Vagina (tissue), 2 donors: ENCODE measurements at regions not wholly inside any gene's neighbourhood (a gene's known extent, or its start where the extent isn't known, plus 50 kb on each side); places are given as distances from the start of the nearest gene placed in this dataset.

Experiments used
- DNase-seq, 2 donors: peaks; one replicate each; pipeline ENCODE4 v3.0.0-alpha.2; 2017; ENCODE audit errors: extremely low spot score in 2 of 2
- H3K27ac ChIP-seq: fragments of 200-600 bp; sonication (generic); one replicate; pipeline ENCODE4 v1.5.1; 2019
- H3K27me3 ChIP-seq: fragments of 200-600 bp; sonication (generic); one replicate; pipeline ENCODE4 v1.5.1; 2019
- H3K36me3 ChIP-seq, 2 donors: fragments of 200-600 bp; sonication (generic); one replicate each; pipeline ENCODE4 v1.5.1; 2017 to 2019
- H3K4me1 ChIP-seq: fragments of 200-600 bp; sonication (generic); one replicate; pipeline ENCODE4 v1.5.1; 2019
- H3K4me3 ChIP-seq, 2 donors: fragments of 200-600 bp; sonication (generic); 1 replicate in 1 of 2; 2 replicates in 1 of 2; pipeline ENCODE4 v1.5.1; 2016 to 2019
- H3K9me3 ChIP-seq: fragments of 200-600 bp; sonication (generic); one replicate; pipeline ENCODE4 v1.5.1; 2019
- POLR2A ChIP-seq, 2 donors: fragments of 450-650 bp; IDR thresholded peaks; one replicate each; pipeline ENCODE4 v1.6.1; 2017; ENCODE audit warnings: antibody characterized with exemption in 2 of 2, mild to moderate bottlenecking in 2 of 2, moderate library complexity in 2 of 2
- POLR2AphosphoS5 ChIP-seq, 2 donors: sonication (generic); formaldehyde crosslinking; IDR thresholded peaks; one replicate each; pipeline ENCODE4 v1.9.0; 2017; ENCODE audit warnings: antibody characterized with exemption in 2 of 2, mild to moderate bottlenecking in 2 of 2, low read depth in 1 of 2; ENCODE audit not compliant: insufficient read depth in 1 of 2
- intact Hi-C: fragments of 100-400 bp; cut with DNase I; formaldehyde crosslinking; loops from one replicate; pipeline ENCODE4 v1.15.1; 2023
- TF ChIP-seq, protein P1 (sequence below), 3 experiments: fragments of 450-650 bp in 2 of 3; fragments of 200-600 bp in 1 of 3; sonication (generic) in 1 of 3; IDR thresholded peaks; one replicate each; pipeline ENCODE4 v1.5.1; 2017 to 2019; ENCODE audit warnings: antibody characterized with exemption in 3 of 3, mild to moderate bottlenecking in 2 of 3, moderate library complexity in 2 of 3

DNA sequence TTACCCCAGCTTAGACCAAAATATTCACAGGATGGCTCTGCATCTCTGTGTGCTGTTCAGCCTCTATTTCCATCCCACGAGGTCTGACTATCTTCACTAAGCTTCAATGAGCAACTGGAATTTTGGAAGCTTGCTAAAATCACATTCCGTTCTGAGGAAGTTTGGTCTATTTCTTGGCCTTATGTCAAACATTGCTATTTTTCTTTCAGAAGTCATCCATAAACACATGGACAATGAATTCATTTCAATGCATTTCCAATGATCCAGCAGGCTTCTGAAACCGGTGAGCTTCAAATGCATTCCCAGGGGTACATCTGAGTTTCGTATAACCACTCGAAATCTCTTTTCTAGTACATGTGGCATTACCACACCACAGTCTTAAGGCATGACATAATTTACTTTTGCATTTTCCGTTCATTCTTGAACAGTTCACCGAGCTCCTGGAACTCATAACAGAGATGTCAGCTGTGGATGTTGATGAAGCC, 294.1 kb upstream of the KAZN start:
- Histone ChIP-seq H3K36me3 (no peaks in the 10 kb centered on the region), H3K27ac (peak overlapping the region; percentile 53), H3K4me3 (no peak overlapping the region), H3K4me1 (peaks cover 56% of the 10 kb centered on the region), H3K9me3 (no peaks in the 10 kb centered on the region), H3K27me3 (no peaks in the 10 kb centered on the region)
- intact Hi-C loops = no loop called here
- DNase-seq = no peak
- no peak for TF ChIP-seq POLR2A (IDR thresholded peaks at IDR 0.05)
- TF ChIP-seq POLR2AphosphoS5 (IDR thresholded peaks at IDR 0.05; ENCODE audit: insufficient read depth in 1 of 2, low read depth in 1 of 2) = peak in 1 of 2 donors; percentile 57

DNA sequence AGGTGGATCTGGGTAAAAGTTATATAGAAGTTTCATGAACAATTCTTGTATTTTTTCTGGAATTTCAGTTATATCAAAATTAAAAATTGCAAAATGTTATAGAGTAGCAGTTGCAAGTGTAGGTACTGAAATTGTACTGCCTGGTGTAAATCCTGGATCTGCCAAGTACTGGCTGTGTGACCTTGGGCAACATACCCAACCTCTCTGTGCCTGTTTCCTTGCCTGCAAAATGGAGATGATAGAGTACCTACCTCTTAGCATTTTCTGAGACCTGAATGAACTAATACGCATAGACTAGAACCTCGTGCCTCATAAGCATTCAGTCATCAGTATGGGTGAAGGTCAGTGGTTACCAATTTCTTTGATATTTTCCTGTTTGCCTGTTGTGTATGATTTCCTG, 290.0 kb upstream of the KAZN start:
- peaks cover 28% of the 10 kb centered on the region for H3K4me1 ChIP-seq
- TF ChIP-seq POLR2A (IDR thresholded peaks at IDR 0.05) (no peak), POLR2AphosphoS5 (IDR thresholded peaks at IDR 0.05; ENCODE audit: insufficient read depth in 1 of 2, low read depth in 1 of 2) (no peak)
- TF ChIP-seq, protein P1, sequence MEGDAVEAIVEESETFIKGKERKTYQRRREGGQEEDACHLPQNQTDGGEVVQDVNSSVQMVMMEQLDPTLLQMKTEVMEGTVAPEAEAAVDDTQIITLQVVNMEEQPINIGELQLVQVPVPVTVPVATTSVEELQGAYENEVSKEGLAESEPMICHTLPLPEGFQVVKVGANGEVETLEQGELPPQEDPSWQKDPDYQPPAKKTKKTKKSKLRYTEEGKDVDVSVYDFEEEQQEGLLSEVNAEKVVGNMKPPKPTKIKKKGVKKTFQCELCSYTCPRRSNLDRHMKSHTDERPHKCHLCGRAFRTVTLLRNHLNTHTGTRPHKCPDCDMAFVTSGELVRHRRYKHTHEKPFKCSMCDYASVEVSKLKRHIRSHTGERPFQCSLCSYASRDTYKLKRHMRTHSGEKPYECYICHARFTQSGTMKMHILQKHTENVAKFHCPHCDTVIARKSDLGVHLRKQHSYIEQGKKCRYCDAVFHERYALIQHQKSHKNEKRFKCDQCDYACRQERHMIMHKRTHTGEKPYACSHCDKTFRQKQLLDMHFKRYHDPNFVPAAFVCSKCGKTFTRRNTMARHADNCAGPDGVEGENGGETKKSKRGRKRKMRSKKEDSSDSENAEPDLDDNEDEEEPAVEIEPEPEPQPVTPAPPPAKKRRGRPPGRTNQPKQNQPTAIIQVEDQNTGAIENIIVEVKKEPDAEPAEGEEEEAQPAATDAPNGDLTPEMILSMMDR (IDR thresholded peaks at IDR 0.05) = no peak
- no peak for DNase-seq
- H3K27ac ChIP-seq = no peak overlapping the region
- intact Hi-C loops = no loop called here
- no peaks in the 10 kb centered on the region for H3K27me3 ChIP-seq
- no peaks in the 10 kb centered on the region for H3K9me3 ChIP-seq
- H3K4me3 ChIP-seq = no peak overlapping the region
- H3K36me3 ChIP-seq = no peaks in the 10 kb centered on the region

DNA sequence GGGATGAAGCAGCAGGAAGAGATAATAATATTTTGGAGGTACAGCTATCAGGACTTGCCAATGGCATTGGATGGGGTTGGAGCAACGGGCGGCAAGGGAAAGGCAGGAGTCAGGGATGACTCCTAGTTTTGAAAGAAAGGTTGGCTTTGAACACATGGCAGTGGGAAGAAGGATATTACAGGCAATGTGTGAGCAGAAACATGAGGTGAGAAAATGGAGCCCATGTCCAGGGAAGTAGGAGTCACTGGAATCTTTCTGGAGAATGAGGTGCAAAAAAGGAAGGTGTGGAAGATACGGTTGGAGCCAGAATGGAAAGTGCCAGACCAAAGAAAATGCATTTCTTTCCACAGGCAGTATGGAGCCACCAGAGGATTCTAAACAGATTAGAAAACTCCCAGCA, 288.5 kb upstream of the KAZN start:
- intact Hi-C loops = no loop called here
- no peak overlapping the region for H3K27ac ChIP-seq
- no peaks in the 10 kb centered on the region for H3K36me3 ChIP-seq
- DNase-seq = no peak
- H3K9me3 ChIP-seq = no peaks in the 10 kb centered on the region
- no peaks in the 10 kb centered on the region for H3K27me3 ChIP-seq
- TF ChIP-seq POLR2A (IDR thresholded peaks at IDR 0.05) = no peak
- TF ChIP-seq, protein P1 (IDR thresholded peaks at IDR 0.05) = no peak
- TF ChIP-seq POLR2AphosphoS5 (IDR thresholded peaks at IDR 0.05; ENCODE audit: insufficient read depth in 1 of 2, low read depth in 1 of 2) = no peak
- H3K4me1 ChIP-seq = peaks cover 13% of the 10 kb centered on the region
- no peak overlapping the region for H3K4me3 ChIP-seq

DNA sequence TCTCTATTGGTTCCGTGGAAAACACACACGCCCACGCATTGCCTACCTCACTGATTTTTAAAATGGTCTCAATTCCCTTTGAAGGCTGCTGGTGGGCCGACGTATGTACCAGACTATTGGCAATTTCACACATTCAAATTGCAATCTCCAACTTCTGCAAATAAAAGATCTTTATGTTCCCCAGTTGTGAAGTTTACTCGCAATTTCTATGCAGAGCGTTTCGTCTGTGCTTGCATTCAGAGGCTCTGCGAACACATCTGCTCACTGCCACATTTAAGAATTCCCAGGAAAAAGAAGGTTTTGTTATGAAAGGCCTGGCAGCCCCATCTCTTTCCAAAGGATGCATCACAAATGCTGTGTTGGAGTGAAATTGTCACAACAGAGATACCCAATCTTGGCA, 288.0 kb upstream of the KAZN start:
- DNase-seq = no peak
- Histone ChIP-seq H3K27me3 (no peaks in the 10 kb centered on the region), H3K36me3 (no peaks in the 10 kb centered on the region), H3K9me3 (no peaks in the 10 kb centered on the region), H3K27ac (no peak overlapping the region), H3K4me1 (peaks cover 9% of the 10 kb centered on the region), H3K4me3 (no peak overlapping the region)
- intact Hi-C loops = no loop called here
- TF ChIP-seq POLR2AphosphoS5 (IDR thresholded peaks at IDR 0.05; ENCODE audit: insufficient read depth in 1 of 2, low read depth in 1 of 2) = no peak

DNA sequence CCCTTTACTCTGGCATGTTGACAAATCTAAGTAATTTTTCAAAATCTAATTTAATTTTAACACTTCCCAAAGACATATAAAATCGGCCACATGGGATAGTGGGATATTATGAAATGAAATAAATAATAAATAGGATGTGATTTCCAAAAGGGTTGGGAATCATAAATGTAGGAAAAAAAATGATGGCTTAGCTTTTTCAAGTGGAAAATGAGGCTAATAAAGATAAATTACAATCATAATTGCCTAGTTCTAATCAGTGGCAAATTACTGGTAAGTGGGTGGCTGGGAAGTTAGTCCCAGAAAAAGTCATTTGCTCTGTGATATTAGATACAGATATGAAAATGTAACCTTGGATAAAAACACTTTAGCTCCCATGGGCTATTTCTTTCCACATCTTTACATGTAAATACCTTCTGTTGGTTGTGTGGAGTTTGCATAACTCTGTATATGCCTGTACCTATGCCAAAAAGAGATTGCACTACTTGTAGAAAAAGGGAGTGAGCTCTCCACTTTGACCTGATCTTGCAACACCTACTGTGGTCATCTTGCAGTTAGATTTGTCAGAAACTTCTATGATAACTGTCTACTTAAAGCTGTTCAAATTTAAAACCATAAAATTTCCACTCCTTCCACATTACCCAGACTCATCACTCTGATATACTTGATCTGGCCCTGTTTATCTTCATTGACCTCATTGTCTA, 284.6 kb upstream of the KAZN start:
- Histone ChIP-seq H3K4me3 (no peak overlapping the region), H3K27me3 (no peaks in the 10 kb centered on the region), H3K36me3 (no peaks in the 10 kb centered on the region), H3K27ac (no peak overlapping the region), H3K4me1 (no peaks in the 10 kb centered on the region), H3K9me3 (no peaks in the 10 kb centered on the region)
- intact Hi-C loops = no loop called here
- no peak for DNase-seq
- no peak for TF ChIP-seq POLR2AphosphoS5 (IDR thresholded peaks at IDR 0.05; ENCODE audit: insufficient read depth in 1 of 2, low read depth in 1 of 2)
- TF ChIP-seq, protein P1 (IDR thresholded peaks at IDR 0.05) = no peak
- TF ChIP-seq POLR2A (IDR thresholded peaks at IDR 0.05) = no peak

DNA sequence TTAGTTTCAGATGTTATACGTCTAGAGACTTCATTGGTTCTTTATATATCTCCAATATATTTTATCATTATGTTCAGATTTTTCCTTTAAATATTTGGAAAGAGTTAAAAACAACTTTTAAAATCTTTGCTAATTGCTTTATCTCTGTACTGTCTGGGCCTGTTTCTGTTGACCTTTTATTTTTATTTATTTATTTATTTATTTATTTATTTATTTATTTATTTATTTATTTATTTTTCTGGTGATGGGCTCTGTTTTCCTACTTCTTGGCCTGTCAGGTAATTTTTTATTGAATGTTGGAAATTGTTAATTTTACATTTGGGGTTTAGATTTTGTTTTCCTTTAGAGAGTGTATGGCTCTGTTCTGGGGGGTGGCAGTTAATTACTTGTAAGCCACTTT, 279.7 kb upstream of the KAZN start:
- intact Hi-C loops = no loop called here
- no peak overlapping the region for H3K4me3 ChIP-seq
- no peaks in the 10 kb centered on the region for H3K27me3 ChIP-seq
- H3K27ac ChIP-seq = no peak overlapping the region
- no peak for DNase-seq
- H3K36me3 ChIP-seq = no peaks in the 10 kb centered on the region
- H3K4me1 ChIP-seq = peaks cover 6% of the 10 kb centered on the region
- H3K9me3 ChIP-seq = no peaks in the 10 kb centered on the region
- TF ChIP-seq POLR2A (IDR thresholded peaks at IDR 0.05) = no peak
- TF ChIP-seq, protein P1 (IDR thresholded peaks at IDR 0.05) = no peak
- no peak for TF ChIP-seq POLR2AphosphoS5 (IDR thresholded peaks at IDR 0.05; ENCODE audit: insufficient read depth in 1 of 2, low read depth in 1 of 2)
